ENCODE measurements at regions not wholly inside any gene's neighbourhood (a gene's known extent, or its start where the extent isn't known, plus 50 kb on each side); places are given as distances from the start of the nearest gene placed in this dataset.

DNA sequence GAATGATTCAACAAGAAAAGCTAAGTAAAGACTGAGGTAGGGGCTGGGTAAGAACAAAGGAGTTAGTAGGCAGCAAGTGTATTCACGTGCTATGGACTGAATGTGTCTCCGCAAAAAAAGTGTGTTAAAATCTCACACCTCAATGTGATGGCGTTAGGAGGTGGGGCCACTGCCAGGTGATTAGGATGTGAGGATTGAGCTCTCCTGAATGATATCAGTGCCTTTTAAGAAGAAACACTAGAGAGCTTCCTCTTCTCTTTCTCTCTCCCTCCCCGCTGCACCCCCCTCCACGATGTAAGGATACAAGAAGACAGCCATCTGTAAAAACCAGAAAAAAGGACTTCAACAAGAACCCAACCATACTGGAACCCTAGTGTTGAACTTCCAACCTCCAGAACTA lies 396.1 kb upstream of the PLXNA2 start:
- no peak for DNase-seq

DNA sequence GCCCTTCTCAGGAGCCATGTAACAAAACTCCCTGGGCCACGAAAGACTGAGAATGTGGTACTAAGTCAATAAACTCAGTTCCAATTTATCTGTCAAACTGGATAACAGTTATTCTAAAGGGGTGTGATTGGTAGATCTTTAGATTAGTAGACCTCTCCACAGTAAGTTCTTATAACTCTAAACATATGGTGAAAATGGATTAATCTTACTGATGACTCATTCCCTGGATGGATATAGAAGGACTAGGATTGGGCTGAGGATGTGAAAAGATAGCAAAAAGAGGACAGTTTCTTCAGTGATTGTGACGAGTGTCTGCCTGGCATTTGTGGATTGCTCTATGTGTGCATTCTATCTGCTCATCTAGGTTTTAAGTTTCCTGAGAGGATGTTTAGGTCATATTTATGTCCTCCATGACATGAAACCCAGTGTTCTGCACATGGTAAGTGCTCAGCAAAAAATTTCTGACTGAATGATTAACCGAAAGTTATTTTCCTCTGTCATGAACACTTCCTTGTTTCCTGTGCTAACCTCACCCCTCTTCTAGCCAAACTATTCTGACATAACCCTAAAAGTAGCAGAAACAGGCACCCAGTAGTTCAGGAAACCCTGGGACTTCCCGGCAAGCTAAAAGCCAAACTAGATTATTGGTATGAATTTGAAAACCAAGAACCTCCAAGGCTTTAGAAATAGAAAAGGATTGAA lies 397.5 kb upstream of the PLXNA2 start:
- DNase-seq: no peak

DNA sequence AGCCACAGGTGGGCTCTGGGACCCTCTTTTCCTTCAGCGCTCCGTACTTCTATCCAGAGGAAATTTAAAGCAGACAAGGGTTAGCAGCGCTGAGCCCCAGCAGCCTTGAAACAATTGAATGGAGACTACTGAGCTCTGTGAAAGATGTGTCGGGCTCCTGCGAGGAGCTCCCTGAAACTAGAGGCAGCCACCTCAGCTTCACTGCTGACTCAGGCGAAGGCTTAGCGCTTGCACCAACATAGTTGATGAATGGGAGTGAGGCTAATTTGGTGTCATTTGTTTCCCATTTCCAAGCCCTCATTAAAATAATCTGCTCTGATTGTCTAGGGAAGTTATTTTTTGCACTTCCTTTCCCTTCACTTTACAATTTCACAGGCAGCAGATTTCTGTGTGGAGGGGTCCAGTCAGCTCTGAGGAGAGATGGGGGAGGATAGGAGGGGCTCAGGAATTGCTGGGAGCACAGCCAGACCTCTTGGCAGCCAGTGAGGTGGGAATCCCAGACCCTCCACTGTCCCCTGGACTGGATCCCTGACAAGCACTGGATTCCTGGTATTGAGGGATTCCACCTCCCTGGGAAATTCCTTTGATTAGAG lies 398.9 kb upstream of the PLXNA2 start:
- DNase-seq: no peak

GRCh38 chr1:208644401-208645160 lies 400.4 kb upstream of the PLXNA2 start:
- no peak for DNase-seq

GRCh38 chr1:208646431-208646830 lies 402.2 kb upstream of the PLXNA2 start:
- DNase-seq: no peak

GRCh38 chr1:208648146-208648545 lies 404.0 kb upstream of the PLXNA2 start:
- DNase-seq: no peak

DNA sequence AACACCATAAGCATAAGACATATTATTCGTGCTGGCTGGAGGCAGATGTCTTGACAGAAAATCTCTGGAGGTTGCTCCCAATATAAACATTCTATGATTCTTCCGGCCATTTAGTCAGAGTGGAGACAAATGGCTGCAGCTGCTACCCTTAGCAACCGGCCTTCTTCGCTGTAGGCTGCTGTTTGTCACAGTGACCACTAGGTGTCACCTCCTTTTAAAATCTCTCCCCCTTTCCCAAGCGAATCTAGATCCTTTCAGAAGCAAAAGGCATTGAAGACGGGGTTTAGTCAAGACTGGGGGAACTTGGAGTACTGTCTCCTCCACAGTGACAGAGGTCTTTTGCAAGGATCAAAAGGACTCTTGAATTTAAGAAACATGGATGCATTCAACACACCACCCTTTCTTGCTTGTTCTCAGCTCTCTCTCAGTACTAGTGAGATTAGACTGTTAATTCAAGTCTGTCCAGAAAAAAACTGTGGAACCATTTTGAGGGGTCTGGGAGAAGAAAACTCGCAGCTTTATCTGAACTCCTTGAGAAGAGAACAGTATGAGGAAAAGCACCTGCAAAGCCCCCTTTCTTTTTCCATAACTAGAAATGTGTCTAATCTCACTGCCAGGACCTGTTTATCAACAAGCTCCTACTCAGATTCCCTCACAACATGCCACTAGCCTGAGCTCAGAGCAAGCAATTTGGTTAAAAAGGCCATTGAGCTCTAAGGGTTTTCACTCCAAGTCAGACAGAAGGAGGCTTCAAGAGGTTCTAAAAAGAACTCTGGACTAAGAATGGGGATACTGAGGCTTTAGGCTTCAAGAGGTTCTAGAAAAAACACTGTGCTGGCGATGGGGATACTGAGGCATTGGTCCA lies 408.3 kb upstream of the PLXNA2 start:
- peak; percentile 74 for DNase-seq

DNA sequence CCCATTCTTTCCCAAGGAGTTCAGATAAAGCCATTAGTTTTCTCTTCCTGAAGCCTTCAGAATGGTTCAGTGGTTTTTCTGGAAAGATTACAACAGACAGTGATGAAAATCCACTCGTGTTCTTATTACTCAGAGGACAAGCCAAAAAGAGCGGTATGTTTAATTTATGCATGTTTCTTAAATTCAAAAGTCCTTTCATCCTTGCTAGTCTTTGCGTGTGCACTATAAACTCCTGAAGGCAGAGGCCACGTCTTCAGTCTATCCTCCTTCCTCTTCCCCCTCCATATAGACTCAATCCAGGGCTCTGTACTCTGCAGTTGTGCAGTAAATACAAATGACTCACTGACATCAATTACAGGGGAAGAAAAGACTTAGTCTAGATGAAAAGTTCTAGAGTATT lies 409.2 kb upstream of the PLXNA2 start:
- DNase-seq: no peak

- no peak for DNase-seq
Observed at GRCh38 chr1:208654241-208654640, 410.1 kb upstream of the PLXNA2 start.

DNA sequence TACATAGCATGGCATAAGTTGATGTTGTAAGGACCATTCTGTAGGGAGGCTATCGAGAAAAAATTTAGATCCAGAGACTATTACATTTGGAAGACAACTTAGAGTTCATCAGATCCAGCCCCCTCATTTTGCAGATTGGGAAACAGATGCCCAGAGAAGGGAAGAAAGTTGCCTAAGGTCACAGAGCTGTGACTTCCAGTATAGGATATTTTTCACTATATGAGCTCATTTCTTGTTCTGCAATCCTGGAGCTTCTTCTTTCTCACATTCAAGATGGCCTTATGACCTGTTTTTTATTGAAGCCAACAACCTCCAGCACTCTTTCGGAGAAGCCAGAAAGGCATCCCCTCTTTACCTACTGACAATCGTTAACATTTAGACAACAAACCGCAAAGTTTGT lies 421.8 kb upstream of the PLXNA2 start:
- DNase-seq: no peak

DNA sequence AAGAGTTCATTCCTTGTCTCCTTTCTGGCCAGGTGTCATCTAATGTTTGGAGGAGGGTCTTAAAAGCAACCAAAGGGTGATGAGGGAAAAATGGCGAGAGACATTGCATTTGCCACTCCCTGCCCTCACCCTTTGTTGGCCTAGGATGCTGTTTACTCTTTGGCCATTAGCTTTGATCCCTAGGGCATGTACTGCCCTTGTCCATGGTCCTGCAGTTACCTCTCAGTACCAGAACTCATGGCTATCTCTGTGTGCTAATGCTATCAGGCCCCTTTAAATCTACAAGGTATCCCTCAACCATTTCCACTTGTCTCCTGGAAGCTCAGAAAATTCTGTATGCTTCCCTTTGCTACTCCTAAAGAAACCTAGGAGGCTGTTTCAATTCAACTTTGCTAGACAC lies 424.8 kb upstream of the PLXNA2 start:
- DNase-seq: peak; percentile 19

DNA sequence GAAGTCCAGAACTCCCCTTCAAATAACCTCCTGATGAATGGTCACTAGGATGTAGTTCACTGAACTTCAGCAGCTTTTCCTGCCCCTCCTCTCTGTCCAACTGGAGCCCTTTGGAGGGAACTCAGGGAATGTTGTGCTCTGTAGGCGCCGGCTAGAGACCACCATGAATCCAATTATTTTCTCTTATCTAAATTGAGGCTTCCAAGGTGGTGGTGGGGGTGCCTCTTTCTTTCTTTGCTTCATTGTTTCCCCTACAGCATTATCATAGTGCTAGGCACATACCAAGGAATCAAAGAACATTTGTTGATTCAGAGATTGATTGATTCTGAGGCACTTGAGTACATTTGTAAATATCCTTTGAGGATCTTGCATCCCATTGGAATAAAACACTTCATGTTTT lies 426.6 kb upstream of the PLXNA2 start:
- DNase-seq: no peak

- peak; percentile 24 for DNase-seq
Observed at GRCh38 chr1:208681878-208682663, 437.9 kb upstream of the PLXNA2 start.

DNA sequence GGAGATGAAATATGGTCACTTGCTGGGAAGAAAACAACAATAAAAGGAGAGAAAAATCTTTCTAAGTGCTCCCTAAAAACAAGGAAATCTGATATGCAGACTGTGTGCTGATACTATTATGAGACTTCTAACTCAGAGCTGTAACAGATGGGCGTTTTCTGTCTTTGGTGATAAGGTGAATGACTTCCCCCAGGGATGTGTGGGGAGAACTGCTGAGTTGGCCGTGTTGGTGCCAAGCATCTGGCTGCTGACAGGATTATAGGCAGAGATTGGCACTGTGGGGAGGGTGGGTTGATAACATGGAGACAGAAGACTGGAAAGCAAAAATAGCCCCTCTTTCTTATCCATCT lies 438.5 kb upstream of the PLXNA2 start:
- peak; percentile 11 for DNase-seq

GRCh38 chr1:208683141-208683540 lies 439.0 kb upstream of the PLXNA2 start:
- no peak for DNase-seq

GRCh38 chr1:208684192-208684591 lies 440.0 kb upstream of the PLXNA2 start:
- no peak for DNase-seq

DNA sequence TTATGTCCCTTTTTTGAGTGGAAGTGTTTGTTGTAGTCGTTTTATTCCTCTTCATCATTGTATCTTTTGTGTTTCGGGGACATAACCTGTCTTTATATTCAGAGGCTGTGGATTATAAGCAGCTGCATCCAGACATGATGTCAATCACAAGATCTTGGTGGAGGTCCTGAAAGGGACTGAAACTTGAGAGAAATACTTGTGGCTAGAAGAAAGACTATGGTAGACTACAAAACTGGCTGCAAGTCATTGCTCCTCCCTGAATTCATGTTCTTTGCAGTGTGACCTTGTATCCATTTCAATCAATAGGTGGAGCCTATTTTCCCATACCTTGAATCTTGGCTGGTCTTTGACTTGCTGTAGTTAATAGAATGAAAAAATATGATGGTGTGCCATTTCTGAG lies 442.4 kb upstream of the PLXNA2 start:
- no peak for DNase-seq

- DNase-seq: no peak
Observed at GRCh38 chr1:208688656-208689315, 444.6 kb upstream of the PLXNA2 start.

DNA sequence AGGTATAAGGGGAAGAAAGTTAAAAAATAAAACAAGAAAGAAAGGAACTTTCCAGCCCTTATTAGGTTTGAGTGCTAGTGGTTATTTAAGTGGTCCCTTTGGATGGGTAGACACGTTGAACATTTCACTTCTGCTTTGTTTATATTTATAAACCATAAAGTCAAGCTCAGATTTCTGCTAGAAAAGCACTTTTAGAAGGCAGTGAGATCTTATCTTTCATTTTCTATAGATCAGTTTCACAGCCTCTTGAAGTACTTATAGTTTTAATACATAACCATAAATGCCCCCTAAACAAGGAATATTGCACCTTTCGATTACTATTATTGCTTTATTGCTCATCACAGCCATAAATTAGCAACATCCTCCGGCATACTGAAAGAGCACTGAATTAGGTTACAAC lies 446.8 kb upstream of the PLXNA2 start:
- DNase-seq: no peak

DNA sequence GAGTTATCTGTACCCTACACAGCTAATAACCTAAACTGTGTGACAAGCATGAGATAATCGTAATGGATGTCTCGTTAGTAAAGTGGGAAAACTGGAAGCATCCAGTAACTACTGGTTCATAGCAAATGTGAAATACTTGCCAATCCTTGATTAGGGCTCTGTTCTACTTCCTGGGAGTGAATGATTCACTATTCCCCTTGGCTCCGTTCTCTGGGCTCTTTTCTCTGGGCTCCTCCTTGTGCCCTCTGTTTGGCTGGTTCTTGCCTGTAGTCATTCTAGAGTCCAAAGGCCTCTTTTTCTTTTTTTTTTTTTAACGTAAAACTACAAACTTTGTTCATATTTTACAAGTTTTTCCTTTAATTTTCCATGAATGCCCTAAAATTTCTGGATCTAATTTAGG lies 465.8 kb upstream of the PLXNA2 start:
- no peak for DNase-seq

DNA sequence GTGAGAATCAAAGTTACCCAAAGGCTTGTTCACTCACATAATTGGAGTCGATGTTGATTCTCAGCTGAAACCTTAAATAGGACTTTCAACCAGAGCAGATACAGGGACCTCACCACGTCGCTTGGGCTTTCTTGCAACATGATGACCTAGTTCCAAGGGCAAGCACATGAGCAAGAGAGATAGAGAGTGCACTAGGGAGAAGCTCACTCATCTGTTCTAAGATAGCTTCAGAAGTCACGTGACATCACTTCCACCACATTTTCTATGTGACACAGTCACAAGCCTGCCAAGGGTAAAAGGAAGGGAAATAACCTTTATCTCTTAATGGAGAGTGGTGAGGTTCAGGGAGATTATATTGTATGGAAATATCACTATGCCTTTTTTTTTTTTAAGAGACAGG lies 470.1 kb upstream of the PLXNA2 start:
- DNase-seq: no peak

Measured in renal pelvis (tissue), 1 donor.